Adipocyte (in vitro differentiated cells): ENCODE measurements at regions not wholly inside any gene's neighbourhood (a gene's known extent, or its start where the extent isn't known, plus 50 kb on each side); places are given as distances from the start of the nearest gene placed in this dataset.
"Not testable (repeated sequence)": the region's sequence is repeated elsewhere in the genome, so short reads cannot be mapped to it uniquely, and the experiment has no call there.

Experiments used
- DNase-seq: peaks from one replicate; pipeline ENCODE4 v3.0.0-alpha.2; 2015; ENCODE audit warnings: low read depth
- H3K27me3 ChIP-seq: replicated peaks from 2 replicates; pipeline ENCODE4 v1.7.0; 2013; ENCODE audit warnings: mild to moderate bottlenecking, low read length, moderate library complexity; ENCODE audit not compliant: control insufficient read depth, insufficient read depth
- H3K36me3 ChIP-seq: 2 replicates; pipeline ENCODE4 v1.7.0; 2013; ENCODE audit warnings: low read length, mild to moderate bottlenecking, moderate library complexity; ENCODE audit not compliant: control insufficient read depth, insufficient read depth, severe bottlenecking
- H3K4me1 ChIP-seq: 2 replicates; pipeline ENCODE4 v1.7.0; 2013; ENCODE audit warnings: mild to moderate bottlenecking, low read length, moderate library complexity; ENCODE audit not compliant: control insufficient read depth, insufficient read depth
- H3K4me3 ChIP-seq: 2 replicates; pipeline ENCODE4 v1.7.0; 2013; ENCODE audit warnings: mild to moderate bottlenecking, low read length, moderate library complexity
- H3K9ac ChIP-seq: 2 replicates; pipeline ENCODE4 v1.7.0; 2013; ENCODE audit warnings: mild to moderate bottlenecking, low read length, moderate library complexity
- H3K9me3 ChIP-seq: 2 replicates; pipeline ENCODE4 v1.7.0; 2013; ENCODE audit warnings: mild to moderate bottlenecking, low read length, moderate library complexity; ENCODE audit not compliant: control insufficient read depth

GRCh38 chr18:44324361-44324760, 356.3 kb upstream of the SETBP1 start:
- H3K4me3 ChIP-seq = no peak overlapping the region
- H3K4me1 ChIP-seq = peaks cover 32% of the 10 kb centered on the region
- H3K9ac ChIP-seq = no peak overlapping the region
- H3K36me3 ChIP-seq = no peaks in the 10 kb centered on the region
- no peaks in the 10 kb centered on the region for H3K9me3 ChIP-seq
- H3K27me3 ChIP-seq = no peaks in the 10 kb centered on the region
- no peak for DNase-seq

GRCh38 chr18:44325903-44326635, 354.6 kb upstream of the SETBP1 start:
- no peak overlapping the region for H3K4me3 ChIP-seq
- no peaks in the 10 kb centered on the region for H3K9me3 ChIP-seq
- H3K36me3 ChIP-seq = no peaks in the 10 kb centered on the region
- H3K27me3 ChIP-seq = no peaks in the 10 kb centered on the region
- peak; percentile 78 for DNase-seq
- peak overlapping the region; percentile 14 for H3K9ac ChIP-seq
- peaks cover 32% of the 10 kb centered on the region for H3K4me1 ChIP-seq

- no peak overlapping the region for H3K4me3 ChIP-seq
- no peaks in the 10 kb centered on the region for H3K4me1 ChIP-seq
- H3K9me3 ChIP-seq = no peaks in the 10 kb centered on the region
- H3K27me3 ChIP-seq = no peaks in the 10 kb centered on the region
- DNase-seq = no peak
- no peak overlapping the region for H3K9ac ChIP-seq
- no peaks in the 10 kb centered on the region for H3K36me3 ChIP-seq
Measured at GRCh38 chr18:44331656-44332570, 348.8 kb upstream of the SETBP1 start.

GRCh38 chr18:44341759-44342158, 338.9 kb upstream of the SETBP1 start:
- H3K9ac ChIP-seq = no peak overlapping the region
- H3K9me3 ChIP-seq = peaks cover 22% of the 10 kb centered on the region
- no peak overlapping the region for H3K4me3 ChIP-seq
- H3K27me3 ChIP-seq = no peaks in the 10 kb centered on the region
- DNase-seq = no peak
- H3K36me3 ChIP-seq = no peaks in the 10 kb centered on the region
- peaks cover 3% of the 10 kb centered on the region for H3K4me1 ChIP-seq

- H3K27me3 ChIP-seq = no peaks in the 10 kb centered on the region
- H3K4me3 ChIP-seq = no peak overlapping the region
- H3K9ac ChIP-seq = no peak overlapping the region
- peaks cover 3% of the 10 kb centered on the region for H3K4me1 ChIP-seq
- DNase-seq = no peak
- H3K9me3 ChIP-seq = peaks cover 22% of the 10 kb centered on the region
- H3K36me3 ChIP-seq = no peaks in the 10 kb centered on the region
Measured at GRCh38 chr18:44342162-44342561, 338.5 kb upstream of the SETBP1 start.

- no peak overlapping the region for H3K9ac ChIP-seq
- no peak overlapping the region for H3K4me3 ChIP-seq
- no peaks in the 10 kb centered on the region for H3K27me3 ChIP-seq
- peaks cover 15% of the 10 kb centered on the region for H3K9me3 ChIP-seq
- DNase-seq = no peak
- H3K4me1 ChIP-seq = peaks cover 3% of the 10 kb centered on the region
- H3K36me3 ChIP-seq = no peaks in the 10 kb centered on the region
Measured at GRCh38 chr18:44342946-44343345, 337.7 kb upstream of the SETBP1 start.

DNA sequence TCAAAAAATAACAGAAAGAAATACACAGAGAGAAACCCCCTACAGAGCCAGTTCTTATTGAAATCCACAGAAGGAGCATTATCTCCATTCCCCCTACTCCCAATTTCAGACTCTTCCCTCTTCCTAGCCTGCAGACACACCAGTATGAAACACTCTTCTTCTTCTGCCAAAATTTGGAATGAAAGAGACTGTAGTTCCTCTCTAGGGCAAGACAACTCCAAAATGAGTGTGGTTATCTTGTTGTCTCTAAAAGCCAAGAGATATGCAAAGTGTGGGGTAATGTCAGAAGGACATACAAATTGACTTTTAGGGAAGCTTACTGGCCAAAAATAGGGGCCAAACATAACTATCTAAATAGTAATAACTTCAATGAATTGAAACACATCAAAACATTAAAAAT, 337.1 kb upstream of the SETBP1 start:
- no peak overlapping the region for H3K4me3 ChIP-seq
- no peak for DNase-seq
- H3K36me3 ChIP-seq = no peaks in the 10 kb centered on the region
- H3K27me3 ChIP-seq = no peaks in the 10 kb centered on the region
- H3K4me1 ChIP-seq = peaks cover 3% of the 10 kb centered on the region
- no peak overlapping the region for H3K9ac ChIP-seq
- peaks cover 9% of the 10 kb centered on the region for H3K9me3 ChIP-seq

- Histone ChIP-seq H3K4me1 (no peaks in the 10 kb centered on the region), H3K9ac (no peak overlapping the region), H3K36me3 (no peaks in the 10 kb centered on the region), H3K4me3 (no peak overlapping the region), H3K9me3 (peaks cover 9% of the 10 kb centered on the region), H3K27me3 (no peaks in the 10 kb centered on the region)
- DNase-seq = no peak
Measured at GRCh38 chr18:44356566-44357157, 324.0 kb upstream of the SETBP1 start.

DNA sequence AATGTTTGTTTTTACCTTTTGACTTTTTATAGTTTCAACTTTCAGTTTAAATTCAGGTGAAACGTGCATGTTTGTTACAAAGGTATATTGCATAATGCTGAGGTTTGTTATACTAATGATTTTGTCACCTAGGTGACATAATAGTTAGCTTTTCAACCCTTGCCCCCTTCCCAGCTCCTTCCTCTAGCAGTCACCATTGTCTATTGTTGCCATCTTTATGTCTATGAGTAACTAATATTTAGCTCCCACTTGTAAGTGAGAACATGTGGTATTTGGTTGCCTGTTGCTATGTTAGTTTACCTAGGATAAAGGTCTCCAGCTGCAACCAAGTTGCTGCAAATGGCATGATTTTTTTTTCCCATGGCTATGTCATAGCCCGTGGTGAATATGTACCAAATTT, 322.3 kb upstream of the SETBP1 start:
- DNase-seq = no peak
- Histone ChIP-seq H3K4me3 (no peak overlapping the region), H3K36me3 (no peaks in the 10 kb centered on the region), H3K27me3 (no peaks in the 10 kb centered on the region), H3K9ac (no peak overlapping the region), H3K9me3 (peaks cover 9% of the 10 kb centered on the region), H3K4me1 (no peaks in the 10 kb centered on the region)

- H3K4me3 ChIP-seq, H3K9me3 ChIP-seq, H3K27me3 ChIP-seq, H3K9ac ChIP-seq, DNase-seq, H3K36me3 ChIP-seq, H3K4me1 ChIP-seq: not testable (repeated sequence)
Measured at GRCh38 chr18:44359741-44360140, 320.9 kb upstream of the SETBP1 start.

DNA sequence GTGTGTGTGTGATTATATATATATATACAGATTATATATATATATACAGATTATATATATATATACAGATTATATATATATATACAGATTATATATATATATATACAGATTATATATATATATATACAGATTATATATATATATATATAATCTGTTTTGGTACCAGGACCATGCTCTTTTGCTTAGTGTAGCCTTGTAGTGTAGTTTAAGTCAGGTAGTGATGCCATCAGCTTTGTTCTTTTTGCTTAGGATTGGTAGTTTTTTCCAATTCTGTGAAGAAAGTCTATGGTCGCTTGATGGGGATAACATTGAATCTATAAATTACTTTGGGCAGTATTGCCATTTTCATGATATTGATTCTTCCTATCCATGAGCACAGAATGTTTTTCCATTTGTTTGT, 318.5 kb upstream of the SETBP1 start:
- not testable (repeated sequence) for H3K4me1 ChIP-seq, H3K4me3 ChIP-seq, H3K27me3 ChIP-seq, H3K9me3 ChIP-seq, H3K36me3 ChIP-seq, DNase-seq, H3K9ac ChIP-seq
